HG03139 (cell line): ENCODE measurements at regions not wholly inside any gene's neighbourhood (a gene's known extent, or its start where the extent isn't known, plus 50 kb on each side); places are given as distances from the start of the nearest gene placed in this dataset.
"Not testable (repeated sequence)": the region's sequence is repeated elsewhere in the genome, so short reads cannot be mapped to it uniquely, and the experiment has no call there.

Experiments used
- ATAC-seq: cut with Tn5 transposase; IDR thresholded peaks from one replicate; pipeline ENCODE4 v1.9.1; 2021; ENCODE audit not compliant: unreplicated experiment

GRCh38 chr18:37846996-37847395 lies 281.4 kb upstream of the CELF4 start:
- no peak for ATAC-seq

DNA sequence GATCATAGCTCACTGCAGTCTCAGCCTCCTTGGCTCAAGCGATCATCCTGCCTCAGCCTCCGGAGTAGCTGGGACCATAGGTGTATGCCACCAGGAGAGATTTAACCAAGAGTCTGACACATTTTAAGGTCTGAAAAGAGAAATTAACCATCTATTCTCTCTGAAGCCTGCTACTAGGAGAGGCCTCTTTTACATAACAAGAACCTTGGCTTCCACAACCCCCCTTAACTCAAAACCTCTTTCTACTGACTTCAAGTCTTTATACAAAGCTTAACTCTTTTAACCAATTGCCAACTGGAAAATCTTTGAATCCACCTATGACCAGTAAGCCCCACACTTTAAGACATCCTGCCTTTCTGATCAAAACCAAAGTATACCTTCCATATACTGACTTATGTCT lies 279.9 kb upstream of the CELF4 start:
- ATAC-seq = no peak

DNA sequence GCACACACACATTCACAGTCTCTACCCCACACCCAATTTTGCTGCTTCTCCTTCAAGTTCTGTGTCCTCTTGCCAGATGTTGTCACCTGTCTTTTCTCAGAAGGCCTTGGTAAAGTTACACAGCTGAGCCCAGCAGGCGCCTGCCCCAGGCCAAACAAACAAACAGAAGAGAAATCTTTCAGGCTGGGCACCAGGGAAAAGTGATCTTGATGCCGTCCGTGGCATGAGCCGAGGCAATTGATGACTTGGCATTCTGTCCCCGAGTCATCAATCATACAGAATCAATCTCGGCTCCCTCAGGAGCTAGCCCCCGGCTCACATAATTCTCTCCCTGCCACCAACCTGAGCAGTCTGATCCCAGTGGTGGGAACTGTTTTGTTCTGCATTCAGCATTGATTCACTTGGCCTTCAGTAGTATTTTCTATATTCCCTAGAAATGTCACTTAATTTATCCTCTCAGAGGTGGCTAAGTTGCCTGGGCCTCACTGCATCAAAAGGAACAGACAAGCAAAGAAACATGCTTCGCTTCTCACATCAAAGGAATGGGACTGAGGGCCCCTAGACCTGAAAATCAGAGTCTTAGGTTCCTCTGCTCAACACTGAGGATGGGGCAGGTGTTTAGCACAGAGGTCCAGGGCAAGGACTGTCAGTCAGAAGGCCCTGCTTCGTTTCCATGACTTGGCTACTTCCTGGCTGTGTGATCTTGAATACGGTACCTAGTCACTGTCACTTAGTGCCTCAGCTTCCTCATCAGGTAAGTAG lies 278.8 kb upstream of the CELF4 start:
- ATAC-seq = no peak

- ATAC-seq = no peak
Observed at GRCh38 chr18:37838083-37838482, 272.5 kb upstream of the CELF4 start.

DNA sequence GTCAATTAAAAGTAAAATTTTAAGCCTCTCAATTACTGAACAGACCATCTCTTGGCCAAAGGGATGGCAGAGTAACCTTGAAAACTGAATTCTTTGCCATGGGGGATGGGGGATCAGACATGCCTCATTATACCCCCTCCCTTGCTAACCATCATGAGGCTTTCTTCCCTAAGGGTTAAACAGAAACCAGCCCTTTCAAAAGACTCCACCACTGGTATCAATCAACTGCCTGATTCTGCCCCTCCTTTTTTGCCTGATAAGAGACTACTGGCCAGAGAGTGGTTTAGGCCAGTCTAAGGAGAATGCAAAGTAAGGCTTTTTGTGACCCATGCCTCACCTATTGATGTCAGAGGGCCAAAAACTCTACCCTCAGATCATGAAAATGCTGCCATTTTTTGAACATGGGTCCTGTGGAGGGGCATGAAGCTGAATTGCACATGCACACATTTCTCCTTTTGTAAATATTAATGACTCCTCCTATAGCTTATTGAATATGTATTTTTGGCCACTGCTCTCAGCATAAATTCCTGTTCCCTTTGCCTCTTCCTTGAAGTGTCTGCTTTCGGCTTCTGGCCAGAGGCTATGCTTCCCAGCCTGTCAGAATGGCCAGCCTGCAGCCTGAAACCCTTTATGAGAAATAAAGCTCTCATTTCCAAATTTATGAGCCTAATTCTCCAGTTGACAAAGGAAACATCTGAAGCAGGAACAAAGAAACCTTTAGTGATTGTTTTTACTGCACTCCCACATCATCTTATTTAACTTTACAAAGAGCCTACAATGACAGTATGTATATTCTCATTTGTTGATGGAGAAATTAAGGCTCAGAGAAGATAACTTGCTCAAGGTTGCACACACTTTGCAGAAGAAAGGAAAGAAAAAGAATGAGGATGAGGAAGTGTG lies 270.7 kb upstream of the CELF4 start:
- no peak for ATAC-seq

DNA sequence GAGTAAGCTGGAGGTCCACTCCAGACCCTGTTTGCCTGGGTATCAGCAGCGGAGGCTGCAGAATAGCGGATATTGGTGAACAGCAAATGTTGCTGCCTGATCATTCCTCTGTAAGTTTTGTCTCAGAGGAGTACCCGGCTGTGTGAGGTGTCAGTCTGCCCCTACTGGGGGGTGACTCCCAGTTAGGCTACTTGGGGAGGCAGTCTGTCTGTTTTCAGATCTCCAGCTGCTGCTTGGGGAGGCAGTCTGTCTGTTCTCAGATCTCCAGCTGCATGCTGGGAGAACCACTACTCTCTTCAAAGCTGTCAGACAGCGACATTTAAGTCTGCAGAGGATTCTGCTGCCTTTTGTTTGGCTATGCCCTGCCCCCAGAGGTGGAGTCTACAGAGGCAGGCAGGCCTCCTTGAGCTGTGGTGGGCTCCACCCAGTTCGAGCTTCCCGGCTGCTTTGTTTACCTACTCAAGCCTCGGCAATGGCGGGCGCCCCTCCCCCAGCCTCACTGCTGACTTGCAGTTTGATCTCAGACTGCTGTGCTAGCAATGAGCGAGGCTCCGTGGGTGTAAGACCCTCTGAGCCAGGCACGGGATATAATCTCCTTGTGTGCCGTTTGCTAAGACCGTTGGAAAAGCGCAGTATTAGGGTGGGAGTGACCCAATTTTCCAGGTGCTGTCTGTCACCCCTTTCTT lies 266.6 kb upstream of the CELF4 start:
- not testable (repeated sequence) for ATAC-seq

- no peak for ATAC-seq
Observed at GRCh38 chr18:37812961-37813360, 247.4 kb upstream of the CELF4 start.

DNA sequence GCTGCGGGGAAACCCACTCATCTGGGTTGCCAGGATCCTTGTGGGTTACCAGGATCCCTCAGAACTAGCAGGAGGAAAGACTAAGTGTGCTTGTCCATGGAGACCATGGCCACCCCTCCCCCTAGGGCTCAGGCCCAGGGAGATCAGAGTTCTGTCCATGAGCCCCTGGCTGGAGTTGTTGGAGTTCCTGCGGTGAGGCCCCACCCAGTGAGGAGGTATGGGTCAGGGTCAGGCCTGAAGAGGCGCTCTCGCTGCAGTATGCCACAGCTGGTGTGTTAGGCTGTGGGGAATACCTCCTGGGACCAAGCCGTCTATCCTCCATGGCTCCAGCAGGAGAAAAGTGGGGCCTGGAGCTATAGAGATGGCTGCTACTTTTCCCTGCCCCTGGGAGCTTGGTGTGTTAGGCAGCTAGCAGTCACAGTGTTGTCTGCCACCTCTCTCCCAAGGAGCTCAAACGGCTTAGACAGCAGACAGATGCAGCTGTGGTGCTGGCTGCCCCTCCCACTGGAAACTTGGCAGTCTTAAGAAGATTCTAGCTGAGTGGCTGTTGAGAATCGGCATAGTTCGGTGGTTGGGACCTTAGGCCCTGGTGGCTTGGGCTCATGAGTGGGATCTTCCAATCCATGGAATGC lies 240.3 kb upstream of the CELF4 start:
- no peak for ATAC-seq

DNA sequence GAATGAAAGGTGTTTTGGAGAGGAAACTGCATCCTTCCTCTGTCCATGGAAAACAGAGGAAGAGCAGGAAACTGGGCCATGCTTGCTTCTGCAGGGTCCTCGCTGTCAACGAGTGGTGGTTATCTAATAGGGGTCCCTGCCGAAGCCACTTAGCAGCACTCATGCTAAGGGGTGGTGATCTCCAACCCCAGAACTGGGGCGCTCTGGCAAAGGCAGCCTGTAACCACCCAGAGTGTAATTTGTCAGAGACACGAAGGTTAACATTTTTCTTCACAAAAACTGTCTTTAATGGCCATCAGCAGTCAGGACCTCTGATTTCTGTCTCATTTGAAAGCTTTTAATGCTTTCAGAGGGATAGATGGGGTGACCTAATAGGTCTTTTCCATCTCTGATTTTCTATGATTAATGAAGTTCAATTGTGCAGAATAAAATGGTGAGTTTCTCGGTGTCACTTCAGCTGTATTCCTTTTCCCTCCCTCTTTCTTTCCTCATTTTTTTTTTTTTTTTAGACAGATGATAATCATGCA lies 231.3 kb upstream of the CELF4 start:
- ATAC-seq = no peak

DNA sequence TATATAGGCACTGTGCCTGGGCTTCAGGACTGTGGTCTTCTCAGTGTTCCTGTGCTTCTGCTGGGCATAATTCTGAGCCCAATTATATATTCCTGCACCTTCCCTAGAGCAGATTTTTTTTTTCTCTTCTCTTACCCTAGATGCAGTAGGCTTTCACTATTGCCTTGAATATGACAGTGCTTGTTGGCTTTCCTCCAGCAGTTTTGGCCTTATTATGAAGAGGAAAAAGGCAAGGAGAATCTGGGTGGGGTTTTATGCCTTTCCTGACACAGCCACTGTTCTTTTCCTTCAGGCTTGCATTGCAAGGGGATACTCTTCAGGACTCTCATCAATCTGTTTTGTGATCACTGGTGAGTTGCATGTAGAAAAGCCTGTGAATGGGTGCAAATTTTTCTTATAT lies 221.9 kb upstream of the CELF4 start:
- no peak for ATAC-seq

- ATAC-seq = no peak
Observed at GRCh38 chr18:37783771-37784170, 218.2 kb upstream of the CELF4 start.

GRCh38 chr18:37779220-37779619 lies 213.6 kb upstream of the CELF4 start:
- ATAC-seq = no peak

GRCh38 chr18:37778417-37779165 lies 213.0 kb upstream of the CELF4 start:
- ATAC-seq = peak; percentile 59

GRCh38 chr18:37769826-37770225 lies 204.2 kb upstream of the CELF4 start:
- no peak for ATAC-seq

GRCh38 chr18:37764541-37765288 lies 199.1 kb upstream of the CELF4 start:
- ATAC-seq = no peak

GRCh38 chr18:37762076-37762621 lies 196.6 kb upstream of the CELF4 start:
- ATAC-seq = no peak

DNA sequence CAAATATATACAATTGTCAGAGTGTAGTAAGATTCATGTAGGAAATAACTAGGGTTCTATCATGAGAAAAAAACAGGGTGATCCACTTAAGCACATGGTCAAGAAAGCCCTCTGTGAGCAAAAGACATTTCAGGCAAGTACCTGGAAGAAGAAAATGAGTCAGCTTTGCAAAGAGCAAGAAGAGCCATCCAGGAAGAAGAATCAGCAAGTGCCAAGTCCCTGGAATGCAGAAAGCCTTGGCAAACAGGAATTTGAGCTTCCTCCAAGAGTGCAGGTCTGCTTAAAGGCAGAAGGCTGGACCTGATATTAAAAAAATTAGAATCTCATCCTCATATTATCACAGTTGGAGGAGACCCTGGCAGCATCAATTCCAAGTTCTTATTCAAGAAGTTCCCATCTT lies 188.5 kb upstream of the CELF4 start:
- ATAC-seq = no peak

DNA sequence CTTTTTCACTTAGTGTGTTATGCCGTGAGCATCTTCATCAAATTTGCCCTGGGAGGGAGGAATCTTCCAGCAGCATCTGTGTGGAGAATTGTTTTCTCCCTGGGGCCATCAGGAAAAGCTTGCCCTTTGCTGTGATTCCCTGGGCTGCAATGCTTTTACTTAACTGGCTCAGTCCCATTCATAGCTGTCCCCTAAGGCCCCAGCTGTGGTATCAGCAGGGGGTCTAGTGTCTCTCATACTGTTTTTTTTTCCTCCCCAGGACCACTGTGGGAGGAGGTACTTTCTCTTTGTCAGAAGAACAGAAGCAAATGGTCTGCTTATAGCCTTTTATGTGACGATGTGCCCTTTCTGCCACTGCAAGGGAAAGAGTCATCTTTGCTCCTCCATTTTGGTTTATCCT lies 176.8 kb upstream of the CELF4 start:
- no peak for ATAC-seq

- no peak for ATAC-seq
Observed at GRCh38 chr18:37741032-37741623, 175.5 kb upstream of the CELF4 start.
